Activated CD4-positive, alpha-beta memory T cell treated with anti-CD3 and anti-CD28 coated beads, Interleukin-2, amount 10 ng/mL, durations not matched to agents 7 days and 5 days (primary cell): ENCODE measurements at regions not wholly inside any gene's neighbourhood (a gene's known extent, or its start where the extent isn't known, plus 50 kb on each side); places are given as distances from the start of the nearest gene placed in this dataset.
"Not testable (repeated sequence)": the region's sequence is repeated elsewhere in the genome, so short reads cannot be mapped to it uniquely, and the experiment has no call there.

Experiments used
- CTCF ChIA-PET: fragments of 350-600 bp; sonication (Branson Sonifier 250); formaldehyde crosslinking; loops from one replicate; lab custom pipeline; 2021; ENCODE audit warnings: antibody characterized with exemption, inconsistent platforms; lab: Charles Lee
- POLR2A ChIA-PET: fragments of 350-600 bp; sonication (Branson Sonifier 250); formaldehyde crosslinking; loops from one replicate; lab custom pipeline; 2021; ENCODE audit warnings: antibody characterized with exemption; lab: Charles Lee
- DNase-seq: peaks from one replicate; pipeline ENCODE4 v3.0.0-alpha.2; 2020
- H3K27ac Mint-ChIP-seq: one replicate; pipeline ENCODE4 v1.8.0; 2021; ENCODE audit warnings: mild to moderate bottlenecking, mixed read lengths
- H3K27me3 Mint-ChIP-seq: one replicate; pipeline ENCODE4 v1.8.0; 2021; ENCODE audit warnings: mixed read lengths
- H3K36me3 Mint-ChIP-seq: one replicate; pipeline ENCODE4 v1.8.0; 2021; ENCODE audit warnings: low read depth, mixed read lengths
- H3K4me1 Mint-ChIP-seq: one replicate; pipeline ENCODE4 v1.8.0; 2021; ENCODE audit warnings: mixed read lengths
- H3K4me3 Mint-ChIP-seq: one replicate; pipeline ENCODE4 v1.8.0; 2021; ENCODE audit warnings: mild to moderate bottlenecking, mixed read lengths
- H3K9me3 Mint-ChIP-seq: one replicate; pipeline ENCODE4 v1.8.0; 2021; ENCODE audit warnings: mixed read lengths

- Mint-ChIP-seq H3K4me1 (no peaks in the 10 kb centered on the region), H3K9me3 (no peaks in the 10 kb centered on the region), H3K27ac (no peak overlapping the region), H3K4me3 (no peak overlapping the region), H3K27me3 (no peaks in the 10 kb centered on the region), H3K36me3 (no peaks in the 10 kb centered on the region)
- CTCF ChIA-PET: no interaction called here
- DNase-seq: no peak
- POLR2A ChIA-PET: no interaction called here
Measured at GRCh38 chr5:120298981-120299380, 165.1 kb upstream of the PRR16 start.

GRCh38 chr5:120304663-120305062 lies 159.4 kb upstream of the PRR16 start:
- Mint-ChIP-seq H3K9me3 (no peaks in the 10 kb centered on the region), H3K4me3 (no peak overlapping the region), H3K27me3 (no peaks in the 10 kb centered on the region), H3K36me3 (no peaks in the 10 kb centered on the region), H3K4me1 (no peaks in the 10 kb centered on the region), H3K27ac (no peak overlapping the region)
- DNase-seq: no peak
- ChIA-PET CTCF (no interaction called here), POLR2A (no interaction called here)

DNA sequence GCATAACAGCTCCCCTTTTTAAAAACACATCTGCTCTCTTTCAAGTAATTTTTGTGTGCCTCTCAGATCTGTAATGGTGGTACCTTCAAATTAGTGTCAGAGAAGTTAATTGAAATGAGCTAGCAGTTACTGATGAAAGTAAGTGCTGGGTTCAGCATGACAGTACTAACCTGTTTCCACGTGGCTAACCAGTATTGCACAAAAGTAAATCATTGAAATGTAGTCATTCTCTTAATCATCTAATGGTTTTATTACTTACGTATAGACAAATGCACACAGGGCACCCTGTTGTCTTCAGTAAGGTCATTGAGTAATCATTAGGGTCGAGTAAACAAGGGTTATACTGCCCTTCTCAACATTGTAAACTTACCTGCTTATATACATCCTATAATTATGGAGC lies 157.8 kb upstream of the PRR16 start:
- Mint-ChIP-seq H3K4me1 (no peaks in the 10 kb centered on the region), H3K9me3 (no peaks in the 10 kb centered on the region), H3K27ac (no peak overlapping the region), H3K36me3 (no peaks in the 10 kb centered on the region), H3K4me3 (no peak overlapping the region), H3K27me3 (no peaks in the 10 kb centered on the region)
- ChIA-PET CTCF (no interaction called here), POLR2A (no interaction called here)
- DNase-seq: no peak

DNA sequence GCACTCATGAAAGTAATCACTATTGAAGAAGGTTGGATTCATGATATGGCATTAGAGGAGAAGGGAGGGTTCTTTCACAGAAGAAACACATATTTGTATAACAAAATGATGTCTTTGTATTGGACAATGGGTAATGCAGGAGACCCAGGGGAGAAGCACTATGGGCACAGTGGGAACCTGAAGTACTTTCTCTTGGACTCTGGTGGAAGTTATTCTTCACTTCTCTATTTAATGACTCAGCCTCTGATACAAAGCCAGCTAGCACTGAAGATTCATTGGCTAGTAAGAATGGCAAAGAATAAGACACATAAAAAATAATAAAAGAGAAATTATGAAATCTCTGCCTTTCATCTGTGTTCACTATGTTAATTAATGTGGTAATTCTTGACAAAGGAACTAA lies 149.9 kb upstream of the PRR16 start:
- POLR2A ChIA-PET: no interaction called here
- Mint-ChIP-seq H3K4me3 (no peak overlapping the region), H3K4me1 (no peaks in the 10 kb centered on the region), H3K36me3 (no peaks in the 10 kb centered on the region), H3K9me3 (peaks cover 3% of the 10 kb centered on the region), H3K27me3 (no peaks in the 10 kb centered on the region), H3K27ac (no peak overlapping the region)
- CTCF ChIA-PET: no interaction called here
- no peak for DNase-seq

- POLR2A ChIA-PET: no interaction called here
- no peak overlapping the region for H3K27ac Mint-ChIP-seq
- no peaks in the 10 kb centered on the region for H3K27me3 Mint-ChIP-seq
- H3K4me3 Mint-ChIP-seq: no peak overlapping the region
- H3K4me1 Mint-ChIP-seq: no peaks in the 10 kb centered on the region
- peaks cover 3% of the 10 kb centered on the region for H3K9me3 Mint-ChIP-seq
- no peak for DNase-seq
- no peaks in the 10 kb centered on the region for H3K36me3 Mint-ChIP-seq
- CTCF ChIA-PET: no interaction called here
Measured at GRCh38 chr5:120320626-120321025, 143.5 kb upstream of the PRR16 start.

GRCh38 chr5:120326651-120327050 lies 137.4 kb upstream of the PRR16 start:
- Mint-ChIP-seq H3K27me3 (no peaks in the 10 kb centered on the region), H3K36me3 (no peaks in the 10 kb centered on the region), H3K9me3 (no peaks in the 10 kb centered on the region), H3K4me3 (no peak overlapping the region), H3K4me1 (no peaks in the 10 kb centered on the region), H3K27ac (no peak overlapping the region)
- POLR2A ChIA-PET: no interaction called here
- CTCF ChIA-PET: no interaction called here
- DNase-seq: no peak

GRCh38 chr5:120327180-120327579 lies 136.9 kb upstream of the PRR16 start:
- ChIA-PET POLR2A (no interaction called here), CTCF (no interaction called here)
- H3K4me3 Mint-ChIP-seq: no peak overlapping the region
- H3K4me1 Mint-ChIP-seq: no peaks in the 10 kb centered on the region
- H3K36me3 Mint-ChIP-seq: no peaks in the 10 kb centered on the region
- H3K27me3 Mint-ChIP-seq: no peaks in the 10 kb centered on the region
- peaks cover 2% of the 10 kb centered on the region for H3K9me3 Mint-ChIP-seq
- no peak for DNase-seq
- H3K27ac Mint-ChIP-seq: no peak overlapping the region

- Mint-ChIP-seq H3K36me3 (no peaks in the 10 kb centered on the region), H3K9me3 (peaks cover 3% of the 10 kb centered on the region), H3K27ac (no peak overlapping the region), H3K4me3 (no peak overlapping the region), H3K27me3 (no peaks in the 10 kb centered on the region), H3K4me1 (no peaks in the 10 kb centered on the region)
- no peak for DNase-seq
- ChIA-PET POLR2A (no interaction called here), CTCF (no interaction called here)
Measured at GRCh38 chr5:120329095-120329494, 135.0 kb upstream of the PRR16 start.

- Mint-ChIP-seq H3K36me3 (no peaks in the 10 kb centered on the region), H3K27ac (no peak overlapping the region), H3K4me1 (no peaks in the 10 kb centered on the region), H3K4me3 (no peak overlapping the region), H3K27me3 (no peaks in the 10 kb centered on the region), H3K9me3 (peaks cover 3% of the 10 kb centered on the region)
- DNase-seq: no peak
- CTCF ChIA-PET: no interaction called here
- POLR2A ChIA-PET: no interaction called here
Measured at GRCh38 chr5:120330558-120330957, 133.5 kb upstream of the PRR16 start.

DNA sequence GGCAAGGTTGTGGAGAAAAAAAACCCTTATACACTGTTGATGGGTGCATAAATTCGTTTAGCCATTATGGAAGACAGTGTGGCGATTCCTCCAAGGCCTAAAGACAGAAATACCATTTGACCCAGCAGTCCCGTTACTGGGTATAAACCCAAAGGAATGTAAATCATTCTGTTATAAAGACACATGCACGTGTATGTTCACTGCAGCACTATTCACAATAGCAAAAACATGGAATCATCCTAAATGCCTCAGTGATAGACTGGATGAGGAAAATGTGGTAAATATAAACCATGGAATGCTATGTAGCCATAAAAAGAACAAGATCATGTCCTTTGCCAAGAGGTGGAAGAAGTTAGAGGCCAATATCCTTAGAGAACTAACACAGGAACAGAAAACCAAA lies 119.9 kb upstream of the PRR16 start:
- ChIA-PET CTCF (no interaction called here), POLR2A (no interaction called here)
- no peaks in the 10 kb centered on the region for H3K27me3 Mint-ChIP-seq
- no peaks in the 10 kb centered on the region for H3K9me3 Mint-ChIP-seq
- no peaks in the 10 kb centered on the region for H3K36me3 Mint-ChIP-seq
- no peak overlapping the region for H3K4me3 Mint-ChIP-seq
- no peaks in the 10 kb centered on the region for H3K4me1 Mint-ChIP-seq
- H3K27ac Mint-ChIP-seq: no peak overlapping the region
- no peak for DNase-seq

DNA sequence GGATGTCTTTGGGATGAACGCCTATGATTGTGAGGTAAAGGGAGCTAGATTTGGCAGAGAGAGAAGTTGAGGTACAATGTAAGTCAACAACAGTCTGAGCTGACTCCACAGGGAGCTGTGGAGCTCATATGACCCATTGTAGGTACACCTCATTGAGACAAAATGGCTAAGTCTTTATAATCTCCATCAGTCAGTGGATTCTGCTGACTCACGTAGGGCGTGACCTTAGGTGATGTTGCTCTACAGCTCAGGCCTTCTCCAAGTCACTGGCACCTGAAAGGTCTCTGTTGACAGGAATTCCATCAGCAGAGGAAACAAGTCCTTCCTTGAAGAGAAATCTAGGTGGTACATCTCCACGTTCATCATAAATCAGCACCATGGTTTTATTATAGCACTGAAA lies 118.2 kb upstream of the PRR16 start:
- Mint-ChIP-seq H3K9me3 (no peaks in the 10 kb centered on the region), H3K36me3 (no peaks in the 10 kb centered on the region), H3K27ac (no peak overlapping the region), H3K4me3 (no peak overlapping the region), H3K27me3 (no peaks in the 10 kb centered on the region), H3K4me1 (no peaks in the 10 kb centered on the region)
- DNase-seq: no peak
- CTCF ChIA-PET: no interaction called here
- POLR2A ChIA-PET: no interaction called here

GRCh38 chr5:120351071-120351470 lies 113.0 kb upstream of the PRR16 start:
- H3K4me1 Mint-ChIP-seq, POLR2A ChIA-PET, H3K4me3 Mint-ChIP-seq, H3K27ac Mint-ChIP-seq, H3K9me3 Mint-ChIP-seq, H3K36me3 Mint-ChIP-seq, DNase-seq, CTCF ChIA-PET, H3K27me3 Mint-ChIP-seq: not testable (repeated sequence)

GRCh38 chr5:120354126-120354525 lies 110.0 kb upstream of the PRR16 start:
- Mint-ChIP-seq H3K27ac (no peak overlapping the region), H3K36me3 (no peaks in the 10 kb centered on the region), H3K9me3 (no peaks in the 10 kb centered on the region), H3K27me3 (no peaks in the 10 kb centered on the region), H3K4me3 (no peak overlapping the region), H3K4me1 (no peaks in the 10 kb centered on the region)
- ChIA-PET CTCF (no interaction called here), POLR2A (no interaction called here)
- no peak for DNase-seq

DNA sequence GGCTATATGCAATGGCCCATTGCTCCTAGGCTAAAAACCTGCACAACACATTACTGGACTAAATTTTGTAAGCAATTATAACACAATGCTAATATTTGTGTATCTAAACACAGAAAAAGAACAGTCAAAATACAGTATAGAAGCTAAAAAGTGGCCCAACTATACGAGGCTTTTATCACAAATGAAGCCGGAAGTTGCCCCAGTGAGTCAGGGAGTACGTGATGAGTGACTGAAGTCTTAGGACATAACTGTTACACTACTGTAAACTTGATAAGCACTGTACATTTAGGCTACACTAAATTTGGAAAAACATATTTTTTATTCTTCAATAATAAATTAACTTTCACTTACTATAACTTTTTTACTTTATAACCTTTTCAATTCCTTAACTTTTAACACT lies 105.2 kb upstream of the PRR16 start:
- Mint-ChIP-seq H3K27me3 (no peaks in the 10 kb centered on the region), H3K4me1 (no peaks in the 10 kb centered on the region), H3K27ac (no peak overlapping the region), H3K4me3 (no peak overlapping the region), H3K36me3 (no peaks in the 10 kb centered on the region), H3K9me3 (no peaks in the 10 kb centered on the region)
- CTCF ChIA-PET: no interaction called here
- POLR2A ChIA-PET: no interaction called here
- no peak for DNase-seq

DNA sequence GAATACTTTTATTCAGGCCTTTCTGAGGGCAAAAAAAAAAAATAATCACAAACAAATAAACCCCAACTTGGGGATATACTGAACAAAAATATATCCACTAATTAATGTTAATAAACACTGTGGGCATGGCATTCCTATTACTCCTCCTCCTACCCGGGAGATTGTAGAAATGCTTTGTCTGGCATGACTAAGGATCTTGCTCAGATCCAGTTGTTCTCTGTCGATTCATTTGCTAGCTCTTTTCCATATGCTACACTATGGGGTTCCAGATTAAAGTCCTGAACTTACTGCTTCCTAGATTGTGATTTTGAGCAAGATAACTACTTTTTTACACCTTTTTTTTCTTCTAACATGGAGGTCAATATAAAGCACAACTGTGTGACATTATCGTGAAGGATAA lies 102.2 kb upstream of the PRR16 start:
- POLR2A ChIA-PET: no interaction called here
- no peaks in the 10 kb centered on the region for H3K4me1 Mint-ChIP-seq
- CTCF ChIA-PET: no interaction called here
- H3K4me3 Mint-ChIP-seq: no peak overlapping the region
- H3K27ac Mint-ChIP-seq: no peak overlapping the region
- no peak for DNase-seq
- H3K36me3 Mint-ChIP-seq: no peaks in the 10 kb centered on the region
- H3K27me3 Mint-ChIP-seq: no peaks in the 10 kb centered on the region
- H3K9me3 Mint-ChIP-seq: no peaks in the 10 kb centered on the region
